PC-3 (cell line): ENCODE measurements at regions not wholly inside any gene's neighbourhood (a gene's known extent, or its start where the extent isn't known, plus 50 kb on each side); places are given as distances from the start of the nearest gene placed in this dataset.

ENCODE experiments used
- ATAC-seq: fragments of 200-7000 bp; cut with Tn5 transposase; 2 replicates; pipeline ENCODE4 v1.9.1; 2020; ENCODE audit warnings: mild to moderate bottlenecking, moderate library complexity
- BruUV-seq: library from RNA; stranded (reverse); fragments of 400-500 nt; replicated peaks from 2 replicates; lab custom pipeline; 2021; lab: Mats Ljungman, UMichigan
- CTCF ChIA-PET: fragments of 300-600 bp; sonication (Branson Sonifier 250); formaldehyde crosslinking; loops from one replicate; lab custom pipeline; 2022; ENCODE audit warnings: antibody characterized with exemption; lab: Charles Lee
- POLR2A ChIA-PET: fragments of 300-600 bp; sonication (Branson Sonifier 250); formaldehyde crosslinking; loops from one replicate; lab custom pipeline; 2022; ENCODE audit warnings: antibody characterized with exemption; ENCODE audit not compliant: unreplicated experiment; lab: Charles Lee
- DNase-seq: peaks from one replicate; pipeline ENCODE4 v3.0.0-alpha.2; 2015
- H2AFZ ChIP-seq: fragments of 300-600 bp; sonication (generic); 2 replicates; pipeline ENCODE4 v1.6.0; 2016; ENCODE audit warnings: antibody characterized with exemption, low read length
- H3F3A ChIP-seq: fragments of 300-600 bp; sonication (generic); one replicate; pipeline ENCODE4 v1.6.0; 2017; ENCODE audit warnings: antibody characterized with exemption, low read length, control low read depth, mild to moderate bottlenecking; ENCODE audit not compliant: unreplicated experiment
- H3K27ac ChIP-seq: fragments of 300-600 bp; sonication (generic); 2 replicates; pipeline ENCODE4 v1.5.1; 2016; ENCODE audit warnings: mild to moderate bottlenecking, low read length
- H3K27me3 ChIP-seq: fragments of 300-600 bp; sonication (generic); 2 replicates; pipeline ENCODE4 v1.6.1; 2016; ENCODE audit warnings: low read length, mixed read lengths
- H3K36me3 ChIP-seq: fragments of 300-600 bp; sonication (generic); 2 replicates; pipeline ENCODE4 v1.6.1; 2016; ENCODE audit warnings: low read depth, mixed run types, low read length, mixed read lengths
- H3K4me1 ChIP-seq: fragments of 300-600 bp; sonication (generic); 2 replicates; pipeline ENCODE4 v1.5.1; 2016; ENCODE audit warnings: low read length; ENCODE audit not compliant: insufficient read depth
- H3K4me2 ChIP-seq: fragments of 300-600 bp; sonication (generic); 2 replicates; pipeline ENCODE4 v1.6.0; 2016; ENCODE audit warnings: low read length
- H3K4me3 ChIP-seq: fragments of 300-600 bp; sonication (generic); 2 replicates; pipeline ENCODE4 v1.5.1; 2016; ENCODE audit warnings: mild to moderate bottlenecking, low read length, mixed read lengths
- H3K79me2 ChIP-seq: fragments of 300-600 bp; sonication (generic); 2 replicates; pipeline ENCODE4 v1.6.1; 2017; ENCODE audit warnings: low read length, mixed read lengths
- H3K9ac ChIP-seq: fragments of 300-600 bp; sonication (generic); 2 replicates; pipeline ENCODE4 v1.6.0; 2016; ENCODE audit warnings: mild to moderate bottlenecking, low read length
- H3K9me2 ChIP-seq: fragments of 300-600 bp; sonication (generic); replicated peaks from 2 replicates; pipeline ENCODE4 v1.6.1; 2016; ENCODE audit warnings: mixed run types, low read length, mixed read lengths
- H3K9me3 ChIP-seq: fragments of 300-600 bp; sonication (generic); 2 replicates; pipeline ENCODE4 v1.6.1; 2016; ENCODE audit warnings: low read length, mixed read lengths
- H4K20me1 ChIP-seq: fragments of 300-600 bp; sonication (generic); 2 replicates; pipeline ENCODE4 v1.6.1; 2016; ENCODE audit warnings: low read length, mixed read lengths
- EZH2 ChIP-seq: fragments of 300-600 bp; sonication (generic); IDR thresholded peaks from one replicate; pipeline ENCODE4 v1.6.1; 2017; ENCODE audit warnings: antibody characterized with exemption, mild to moderate bottlenecking, low read length; ENCODE audit not compliant: unreplicated experiment
- EZH2phosphoT487 ChIP-seq: fragments of 300-600 bp; sonication (generic); IDR thresholded peaks from 2 replicates; pipeline ENCODE4 v1.6.1; 2018; ENCODE audit warnings: mild to moderate bottlenecking, antibody characterized with exemption, low read length, borderline replicate concordance
- intact Hi-C: fragments of 100-400 bp; cut with micrococcal nuclease; formaldehyde crosslinking; loops from 2 replicates; pipeline ENCODE4 v1.9.0; 2023
- TF ChIP-seq, protein P1 (sequence below): fragments of 300-600 bp; sonication (generic); conservative IDR thresholded peaks from 2 replicates; pipeline ENCODE4 v1.5.1; 2017; ENCODE audit warnings: antibody characterized with exemption, low read depth, mild to moderate bottlenecking, low read length

- H3K4me2 ChIP-seq: no peak overlapping the region
- H3K9me3 ChIP-seq: no peaks in the 10 kb centered on the region
- no peak overlapping the region for H3K9ac ChIP-seq
- DNase-seq: peak; percentile 68
- POLR2A ChIA-PET: no interaction called here
- no TSS peak for BruUV-seq
- H3K4me3 ChIP-seq: no peak overlapping the region
- no peaks in the 10 kb centered on the region for H3K27me3 ChIP-seq
- intact Hi-C loops: no loop called here
- H3K36me3 ChIP-seq: no peaks in the 10 kb centered on the region
- no peaks in the 10 kb centered on the region for H3K79me2 ChIP-seq
- H3K4me1 ChIP-seq: 0 out of 2 replicates have a peak, but pooled peaks cover 4% of the 10 kb centered on the region
- TF ChIP-seq EZH2phosphoT487 (no peak), EZH2 (no peak)
- TF ChIP-seq, protein P1, sequence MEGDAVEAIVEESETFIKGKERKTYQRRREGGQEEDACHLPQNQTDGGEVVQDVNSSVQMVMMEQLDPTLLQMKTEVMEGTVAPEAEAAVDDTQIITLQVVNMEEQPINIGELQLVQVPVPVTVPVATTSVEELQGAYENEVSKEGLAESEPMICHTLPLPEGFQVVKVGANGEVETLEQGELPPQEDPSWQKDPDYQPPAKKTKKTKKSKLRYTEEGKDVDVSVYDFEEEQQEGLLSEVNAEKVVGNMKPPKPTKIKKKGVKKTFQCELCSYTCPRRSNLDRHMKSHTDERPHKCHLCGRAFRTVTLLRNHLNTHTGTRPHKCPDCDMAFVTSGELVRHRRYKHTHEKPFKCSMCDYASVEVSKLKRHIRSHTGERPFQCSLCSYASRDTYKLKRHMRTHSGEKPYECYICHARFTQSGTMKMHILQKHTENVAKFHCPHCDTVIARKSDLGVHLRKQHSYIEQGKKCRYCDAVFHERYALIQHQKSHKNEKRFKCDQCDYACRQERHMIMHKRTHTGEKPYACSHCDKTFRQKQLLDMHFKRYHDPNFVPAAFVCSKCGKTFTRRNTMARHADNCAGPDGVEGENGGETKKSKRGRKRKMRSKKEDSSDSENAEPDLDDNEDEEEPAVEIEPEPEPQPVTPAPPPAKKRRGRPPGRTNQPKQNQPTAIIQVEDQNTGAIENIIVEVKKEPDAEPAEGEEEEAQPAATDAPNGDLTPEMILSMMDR: no peak
- no peaks in the 10 kb centered on the region for H3F3A ChIP-seq
- peak; percentile 88 for ATAC-seq
- H4K20me1 ChIP-seq: no peaks in the 10 kb centered on the region
- no peaks in the 10 kb centered on the region for H3K9me2 ChIP-seq
- no peak overlapping the region for H2AFZ ChIP-seq
- CTCF ChIA-PET: no interaction called here
- H3K27ac ChIP-seq: no peak overlapping the region
These were observed 65.9 kb downstream of the POLR2M start for GRCh38 chr15:57772223-57772957.

GRCh38 chr15:57773051-57773450, 66.5 kb downstream of the POLR2M start:
- Histone ChIP-seq H3K79me2 (no peaks in the 10 kb centered on the region), H3K9ac (no peak overlapping the region), H3K4me3 (no peak overlapping the region), H3K27ac (no peak overlapping the region), H3K4me2 (no peak overlapping the region), H3K9me3 (no peaks in the 10 kb centered on the region), H3K27me3 (no peaks in the 10 kb centered on the region), H2AFZ (no peak overlapping the region), H3K9me2 (no peaks in the 10 kb centered on the region), H3K4me1 (0 out of 2 replicates have a peak, but pooled peaks cover 4% of the 10 kb centered on the region), H3K36me3 (no peaks in the 10 kb centered on the region), H3F3A (no peaks in the 10 kb centered on the region), H4K20me1 (no peaks in the 10 kb centered on the region)
- ATAC-seq: no peak
- no TSS peak for BruUV-seq
- TF ChIP-seq EZH2 (no peak), EZH2phosphoT487 (no peak)
- TF ChIP-seq, protein P1: no peak
- intact Hi-C loops: no loop called here
- POLR2A ChIA-PET: no interaction called here
- CTCF ChIA-PET: no interaction called here
- no peak for DNase-seq

GRCh38 chr15:57777003-57777402, 70.5 kb downstream of the POLR2M start:
- DNase-seq: no peak
- 0 out of 2 replicates have a peak, but pooled peaks cover 4% of the 10 kb centered on the region for H3K4me1 ChIP-seq
- CTCF ChIA-PET: interaction anchor here (0.6 kb wide), 1 partner anchor 26 kb away, joined by 4 read pairs; no protein-coding TSS in a partner anchor

More at GRCh38 chr15:57777003-57777402, 70.5 kb downstream of the POLR2M start:
- Histone ChIP-seq H3K79me2 (no peaks in the 10 kb centered on the region), H3K4me3 (no peak overlapping the region), H2AFZ (no peak overlapping the region), H3K9me2 (no peaks in the 10 kb centered on the region), H3K36me3 (no peaks in the 10 kb centered on the region), H3K27me3 (no peaks in the 10 kb centered on the region), H4K20me1 (no peaks in the 10 kb centered on the region), H3K9me3 (no peaks in the 10 kb centered on the region), H3K27ac (no peak overlapping the region), H3F3A (no peaks in the 10 kb centered on the region), H3K9ac (no peak overlapping the region), H3K4me2 (no peak overlapping the region)
- intact Hi-C loops: no loop called here
- no TSS peak for BruUV-seq
- no peak for ATAC-seq
- TF ChIP-seq, protein P1: no peak
- no peak for TF ChIP-seq EZH2phosphoT487
- no peak for TF ChIP-seq EZH2
- POLR2A ChIA-PET: no interaction called here
